SK-N-SH (cell line): ENCODE measurements at regions not wholly inside any gene's neighbourhood (a gene's known extent, or its start where the extent isn't known, plus 50 kb on each side); places are given as distances from the start of the nearest gene placed in this dataset.

ENCODE experiments used
- CTCF ChIA-PET: fragments of 300-600, 350-600 bp; formaldehyde crosslinking; extraction: SDS; loops from one replicate; lab custom pipeline; 2021; lab: Yijun Ruan, JAX
- POLR2A ChIA-PET: fragments of 350-600 bp; sonication (Branson Sonifier 250); formaldehyde crosslinking; extraction: SDS; loops from one replicate; lab custom pipeline; 2020; ENCODE audit warnings: antibody characterized with exemption, inconsistent platforms; lab: Yijun Ruan, JAX
- DNase-seq: peaks from one replicate; pipeline ENCODE4 v3.0.0; 2012
- H2AFZ ChIP-seq: fragments of 200-600 bp; sonication (generic); 2 replicates; pipeline ENCODE4 v1.8.1; 2016; ENCODE audit warnings: antibody characterized with exemption, mild to moderate bottlenecking, low read depth
- H3F3A ChIP-seq: fragments of 200-600 bp; sonication (generic); replicated peaks from 2 replicates; pipeline ENCODE3; 2016; ENCODE audit warnings: antibody characterized with exemption, mild to moderate bottlenecking; ENCODE audit not compliant: insufficient read depth
- H3K27ac ChIP-seq, 2 experiments: fragments of 200-500 bp in 1 of 2; fragments of 200-600 bp in 1 of 2; sonication (Bioruptor generic) in 1 of 2; sonication (generic), shearing (Covaris generic) in 1 of 2; 2 replicates each; pipeline versions ENCODE4 v1.5.1 to v1.6.1; 2014 to 2016; ENCODE audit warnings: low read depth in 2 of 2, inconsistent platforms in 1 of 2, low read length in 1 of 2, mild to moderate bottlenecking in 1 of 2, mixed read lengths in 1 of 2
- H3K27me3 ChIP-seq: fragments of 200-600 bp; sonication (generic), shearing (Covaris generic); 2 replicates; pipeline ENCODE4 v1.6.1; 2016; ENCODE audit warnings: mixed run types; ENCODE audit not compliant: insufficient read depth
- H3K36me3 ChIP-seq, 2 experiments: fragments of 200-500 bp in 1 of 2; fragments of 200-600 bp in 1 of 2; sonication (Bioruptor generic) in 1 of 2; sonication (generic) in 1 of 2; replicated peaks in 1 of 2; 2 replicates each; pipeline versions ENCODE3 to v1.5.1; 2014 to 2016; ENCODE audit warnings: low read length in 1 of 2, mild to moderate bottlenecking in 1 of 2; ENCODE audit not compliant: insufficient read depth in 2 of 2, control insufficient read depth in 1 of 2
- H3K4me1 ChIP-seq, 2 experiments: fragments of 200-500 bp in 1 of 2; fragments of 200-600 bp in 1 of 2; sonication (Bioruptor generic) in 1 of 2; sonication (generic), shearing (Covaris generic) in 1 of 2; 2 replicates each; pipeline versions ENCODE4 v1.5.1 to v1.6.1; 2014 to 2016; ENCODE audit warnings: low read depth in 1 of 2, low read length in 1 of 2, mixed run types in 1 of 2; ENCODE audit not compliant: insufficient read depth in 2 of 2, control insufficient read depth in 1 of 2
- H3K4me2 ChIP-seq: fragments of 200-600 bp; sonication (generic), shearing (Covaris generic); 2 replicates; pipeline ENCODE4 v1.6.1; 2017; ENCODE audit warnings: mixed run types
- H3K4me3 ChIP-seq, 2 experiments: fragments of 200-500 bp in 1 of 2; fragments of 200-600 bp in 1 of 2; sonication (Bioruptor generic) in 1 of 2; sonication (generic), shearing (Covaris generic) in 1 of 2; 2 replicates each; pipeline versions ENCODE4 v1.5.1 to v1.8.1; 2014 to 2016; ENCODE audit warnings: low read depth in 2 of 2, inconsistent platforms in 1 of 2, low read length in 1 of 2, mild to moderate bottlenecking in 1 of 2, mixed read lengths in 1 of 2, moderate library complexity in 1 of 2
- H3K79me2 ChIP-seq: fragments of 200-600 bp; sonication (generic); 2 replicates; pipeline ENCODE4 v1.8.1; 2017; ENCODE audit warnings: mild to moderate bottlenecking; ENCODE audit not compliant: insufficient read depth
- H3K9ac ChIP-seq: fragments of 200-600 bp; sonication (generic); 2 replicates; pipeline ENCODE4 v1.6.1; 2017; ENCODE audit warnings: mixed run types
- H3K9me2 ChIP-seq: fragments of 200-600 bp; sonication (generic); 2 replicates; pipeline ENCODE4 v1.6.1; 2017; ENCODE audit warnings: mixed run types
- H3K9me3 ChIP-seq: fragments of 200-600 bp; sonication (generic); 2 replicates; pipeline ENCODE4 v1.6.1; 2017; ENCODE audit warnings: mixed run types, mild to moderate bottlenecking, moderate library complexity
- H4K20me1 ChIP-seq: fragments of 200-600 bp; sonication (generic); 2 replicates; pipeline ENCODE4 v1.6.1; 2017; ENCODE audit warnings: mild to moderate bottlenecking, mixed run types; ENCODE audit not compliant: insufficient read depth
- CHD2 ChIP-seq: fragments of 150-350 bp; IDR thresholded peaks from 2 replicates; pipeline ENCODE4 v1.6.1; 2018; ENCODE audit warnings: low read length; ENCODE audit not compliant: partially characterized antibody
- CTCF ChIP-seq: fragments of 200-600 bp; sonication (generic); IDR thresholded peaks from 2 replicates; pipeline ENCODE4 v1.6.1; 2017; ENCODE audit warnings: antibody characterized with exemption, mild to moderate bottlenecking, moderate library complexity
- ELF1 ChIP-seq: IDR thresholded peaks from 2 replicates; pipeline ENCODE4 v1.4.0; 2012
- EP300 ChIP-seq, 2 experiments: IDR thresholded peaks; 2 replicates each; pipeline versions ENCODE4 v1.4.0 to v1.6.1; 2012; ENCODE audit warnings: borderline replicate concordance in 1 of 2, low read depth in 1 of 2, low read length in 1 of 2
- EZH2phosphoT487 ChIP-seq: fragments of 200-600 bp; sonication (generic); IDR thresholded peaks from 2 replicates; pipeline ENCODE4 v1.6.1; 2017; ENCODE audit warnings: low read depth, mixed run types, mild to moderate bottlenecking, antibody characterized with exemption, moderate library complexity, borderline replicate concordance
- FOXJ3 ChIP-seq: sonication (generic); formaldehyde crosslinking; IDR thresholded peaks from 2 replicates; pipeline ENCODE4 v1.5.1; 2020; ENCODE audit warnings: mild to moderate bottlenecking, missing genetic modification reagents
- GABPA ChIP-seq: IDR thresholded peaks from 2 replicates; pipeline ENCODE4 v1.4.0; 2012; ENCODE audit warnings: low read depth, mild to moderate bottlenecking
- GATA2 ChIP-seq: sonication (generic); formaldehyde crosslinking; IDR thresholded peaks from 2 replicates; pipeline ENCODE4 v1.5.0; 2020; ENCODE audit warnings: mild to moderate bottlenecking, missing genetic modification reagents
- JUND ChIP-seq: IDR thresholded peaks from 2 replicates; pipeline ENCODE4 v1.4.0; 2012
- MAX ChIP-seq: IDR thresholded peaks from 2 replicates; pipeline ENCODE4 v1.4.0; 2012; ENCODE audit warnings: low read depth
- MXI1 ChIP-seq: IDR thresholded peaks from 2 replicates; pipeline ENCODE4 v1.6.1; 2012; ENCODE audit warnings: mild to moderate bottlenecking, low read depth, low read length, improper control_type of control experiment
- NFIC ChIP-seq: IDR thresholded peaks from 2 replicates; pipeline ENCODE4 v1.4.0; 2012; ENCODE audit warnings: borderline replicate concordance
- NRF1 ChIP-seq: IDR thresholded peaks from 2 replicates; pipeline ENCODE4 v1.6.1; 2012; ENCODE audit warnings: low read depth, mild to moderate bottlenecking, low read length
- POLR2AphosphoS5 ChIP-seq: IDR thresholded peaks from 2 replicates; pipeline ENCODE4 v1.6.1; 2012; ENCODE audit warnings: low read depth, low read length
- RAD21 ChIP-seq: IDR thresholded peaks from 2 replicates; pipeline ENCODE4 v1.6.1; 2012; ENCODE audit warnings: mild to moderate bottlenecking, low read length
- RCOR1 ChIP-seq: fragments of 150-350 bp; IDR thresholded peaks from 2 replicates; pipeline ENCODE4 v1.6.1; 2017; ENCODE audit warnings: antibody characterized with exemption, low read length
- RFX5 ChIP-seq: IDR thresholded peaks from 2 replicates; pipeline ENCODE4 v1.6.1; 2012; ENCODE audit warnings: mild to moderate bottlenecking, improper control_type of control experiment, low read length
- SIN3A ChIP-seq: IDR thresholded peaks from 2 replicates; pipeline ENCODE4 v1.6.1; 2012; ENCODE audit warnings: low read depth, mild to moderate bottlenecking, low read length, moderate library complexity, borderline replicate concordance
- SMC3 ChIP-seq: IDR thresholded peaks from 2 replicates; pipeline ENCODE4 v1.6.1; 2012; ENCODE audit warnings: low read depth, low read length, improper control_type of control experiment
- TAF1 ChIP-seq: IDR thresholded peaks from 2 replicates; pipeline ENCODE4 v1.6.1; 2012; ENCODE audit warnings: low read depth, mild to moderate bottlenecking, low read length, moderate library complexity, borderline replicate concordance
- TCF12 ChIP-seq: IDR thresholded peaks from 2 replicates; pipeline ENCODE4 v1.4.0; 2012
- TEAD4 ChIP-seq: IDR thresholded peaks from 2 replicates; pipeline ENCODE4 v1.4.0; 2012; ENCODE audit warnings: mild to moderate bottlenecking, borderline replicate concordance; ENCODE audit not compliant: insufficient read depth
- USF1 ChIP-seq: IDR thresholded peaks from 2 replicates; pipeline ENCODE4 v1.4.0; 2012; ENCODE audit warnings: low read depth, borderline replicate concordance
- USF2 ChIP-seq: fragments of 150-350 bp; IDR thresholded peaks from 2 replicates; pipeline ENCODE4 v1.6.1; 2017; ENCODE audit warnings: antibody characterized with exemption, low read length, low read depth, borderline replicate concordance
- YY1 ChIP-seq: IDR thresholded peaks from 2 replicates; pipeline ENCODE4 v1.4.0; 2012; ENCODE audit warnings: low read depth, mild to moderate bottlenecking
- WGBS: methylation state at CpG from one replicate; pipeline ENCODE4 v1.1.6; 2017; ENCODE audit warnings: low lambda C conversion rate; 5-methylcytosine and 5-hydroxymethylcytosine counted together

- no peak overlapping the region for H3K27ac ChIP-seq
- 62% methylated on average over 3 of the region's 3 CpGs for WGBS
- no peaks in the 10 kb centered on the region for H3K9me3 ChIP-seq
- no peaks in the 10 kb centered on the region for H3K36me3 ChIP-seq
- H3K79me2 ChIP-seq, result no peaks in the 10 kb centered on the region
- no peaks in the 10 kb centered on the region for H3F3A ChIP-seq
- no peak overlapping the region for H2AFZ ChIP-seq
- no peaks in the 10 kb centered on the region for H3K9me2 ChIP-seq
- no peak overlapping the region for H3K9ac ChIP-seq
- H3K4me1 ChIP-seq, result peaks cover 0 to 2% of the 10 kb centered on the region in 2 experiments; a peak in 2 of 4 replicates
- no peak overlapping the region for H3K4me2 ChIP-seq
- no peak for DNase-seq
- ChIA-PET POLR2A (no interaction called here), CTCF (no interaction called here)
- H3K27me3 ChIP-seq, result 0 out of 2 replicates have a peak, but pooled peaks cover 6% of the 10 kb centered on the region
- TF ChIP-seq SMC3 (no peak), RCOR1 (no peak), TCF12 (no peak), GABPA (no peak), TAF1 (no peak), FOXJ3 (CRISPR knock-in tag) (no peak), RAD21 (no peak), EZH2phosphoT487 (no peak), NFIC (no peak), MXI1 (no peak)
- H3K4me3 ChIP-seq, result no peak overlapping the region
- no peaks in the 10 kb centered on the region for H4K20me1 ChIP-seq
Measured at GRCh38 chr13:31517599-31517998, 221.7 kb upstream of the RXFP2 start.

- H3K9ac ChIP-seq, result no peak overlapping the region
- H2AFZ ChIP-seq, result no peak overlapping the region
- H3K9me3 ChIP-seq, result no peaks in the 10 kb centered on the region
- 0 out of 2 replicates have a peak, but pooled peaks cover 1% of the 10 kb centered on the region for H3K27me3 ChIP-seq
- whole genome bisulfite sequencing, result 49% methylated on average over 4 of the region's 4 CpGs
- H3K9me2 ChIP-seq, result no peaks in the 10 kb centered on the region
- DNase-seq, result no peak
- no peaks in the 10 kb centered on the region for H3K36me3 ChIP-seq
- no peaks in the 10 kb centered on the region for H3K79me2 ChIP-seq
- no peak overlapping the region for H3K27ac ChIP-seq
- CTCF ChIA-PET, result interaction anchor here (0.5 to 2.0 kb wide), 3 partner anchors 14 to 26 kb away, joined by 3 to 6 read pairs (median 4); no protein-coding TSS in a partner anchor
- TF ChIP-seq CHD2 (no peak), CTCF (no peak), SMC3 (no peak), NRF1 (no peak), POLR2AphosphoS5 (no peak), RFX5 (no peak), RCOR1 (no peak), TEAD4 (no peak), ELF1 (no peak), SIN3A (no peak), RAD21 (no peak), MXI1 (no peak), USF2 (no peak), JUND (no peak), MAX (no peak), YY1 (no peak), TAF1 (no peak), GATA2 (CRISPR knock-in tag) (no peak), USF1 (no peak), EP300 (IDR thresholded peaks at IDR 0.05; ENCODE audit: borderline replicate concordance in 1 of 2, low read depth in 1 of 2, low read length in 1 of 2) (no peak)
- TF ChIP-seq, all 33 proteins: peak for 0
- H3K4me1 ChIP-seq, result no peaks in the 10 kb centered on the region; a peak in 2 of 4 replicates
- no peaks in the 10 kb centered on the region for H4K20me1 ChIP-seq
- H3K4me2 ChIP-seq, result no peak overlapping the region
- POLR2A ChIA-PET, result no interaction called here
- H3K4me3 ChIP-seq, result no peak overlapping the region
- H3F3A ChIP-seq, result no peaks in the 10 kb centered on the region
Measured at GRCh38 chr13:31518645-31519044, 220.7 kb upstream of the RXFP2 start.
